Stimulated activated CD4-positive, alpha-beta T cell treated with anti-CD3 and anti-CD28 coated beads, Interleukin-4, amount 100 ng/mL, for 48 hours (primary cell): ENCODE measurements at regions not wholly inside any gene's neighbourhood (a gene's known extent, or its start where the extent isn't known, plus 50 kb on each side); places are given as distances from the start of the nearest gene placed in this dataset.

ENCODE experiments used
- DNase-seq, 2 donors: peaks; one replicate each; pipeline ENCODE4 v3.0.0-alpha.2; 2020; ENCODE audit warnings: low read depth in 2 of 2

GRCh38 chr5:143664623-143665022 lies 147.3 kb upstream of the HMHB1 start:
- no peak for DNase-seq

GRCh38 chr5:143663872-143664271 lies 148.1 kb upstream of the HMHB1 start:
- DNase-seq, result no peak

GRCh38 chr5:143662020-143662419 lies 149.9 kb upstream of the HMHB1 start:
- no peak for DNase-seq

- no peak for DNase-seq
These were observed 151.3 kb upstream of the HMHB1 start for GRCh38 chr5:143660625-143661024.

- DNase-seq, result no peak
These were observed 152.2 kb upstream of the HMHB1 start for GRCh38 chr5:143659599-143660238.

- DNase-seq, result no peak
These were observed 153.0 kb upstream of the HMHB1 start for GRCh38 chr5:143658956-143659355.

GRCh38 chr5:143657647-143658285 lies 154.2 kb upstream of the HMHB1 start:
- DNase-seq, result no peak

GRCh38 chr5:143653766-143654282 lies 158.1 kb upstream of the HMHB1 start:
- DNase-seq, result no peak

GRCh38 chr5:143653256-143653655 lies 158.7 kb upstream of the HMHB1 start:
- DNase-seq, result no peak

GRCh38 chr5:143652108-143652700 lies 159.8 kb upstream of the HMHB1 start:
- peak in 1 of 2 donors; percentile 29 for DNase-seq

- DNase-seq, result no peak
These were observed 161.9 kb upstream of the HMHB1 start for GRCh38 chr5:143649937-143650621.

- DNase-seq, result no peak
These were observed 163.3 kb upstream of the HMHB1 start for GRCh38 chr5:143648696-143649095.

- no peak for DNase-seq
These were observed 165.0 kb upstream of the HMHB1 start for GRCh38 chr5:143646961-143647360.

GRCh38 chr5:143645356-143645755 lies 166.6 kb upstream of the HMHB1 start:
- DNase-seq, result no peak

GRCh38 chr5:143644727-143645126 lies 167.2 kb upstream of the HMHB1 start:
- no peak for DNase-seq

GRCh38 chr5:143642791-143643190 lies 169.2 kb upstream of the HMHB1 start:
- DNase-seq, result no peak

- DNase-seq, result no peak
These were observed 170.2 kb upstream of the HMHB1 start for GRCh38 chr5:143641549-143642355.

- DNase-seq, result no peak
These were observed 173.3 kb upstream of the HMHB1 start for GRCh38 chr5:143638654-143639053.

- DNase-seq, result no peak
These were observed 174.9 kb upstream of the HMHB1 start for GRCh38 chr5:143636931-143637528.

GRCh38 chr5:143635888-143636287 lies 176.1 kb upstream of the HMHB1 start:
- no peak for DNase-seq

GRCh38 chr5:143635146-143635752 lies 176.7 kb upstream of the HMHB1 start:
- no peak for DNase-seq
